ENCODE measurements at regions not wholly inside any gene's neighbourhood (a gene's known extent, or its start where the extent isn't known, plus 50 kb on each side); places are given as distances from the start of the nearest gene placed in this dataset.

DNA sequence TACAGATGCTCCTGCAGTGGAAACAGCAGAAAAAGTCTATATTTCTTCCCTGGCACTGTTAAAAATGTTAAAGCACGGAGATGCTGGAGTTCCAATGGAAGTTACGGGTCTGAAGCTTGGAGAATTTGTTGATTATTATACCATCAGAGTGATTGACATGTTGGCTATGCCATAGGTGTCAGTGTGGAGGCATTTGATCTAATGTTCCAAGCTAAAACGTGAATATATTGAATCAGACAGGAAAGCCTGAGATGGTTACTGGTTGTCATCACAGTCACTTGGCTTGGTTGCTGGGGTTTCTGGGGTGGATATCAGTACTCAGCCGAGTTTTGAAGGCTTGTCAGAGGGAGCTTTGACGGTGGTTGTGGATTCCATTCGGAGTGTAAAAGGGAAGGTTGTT lies 262.9 kb upstream of the CNTNAP5 start:
- CTCF ChIA-PET: no interaction called here
- Histone ChIP-seq H3K9me3 (ENCODE audit: control insufficient read depth, insufficient read depth, low read depth, low read length) (peaks cover 8% of the 10 kb centered on the region; the same call in 1 of the 2 replicates), H3K27me3 (ENCODE audit: control insufficient read depth, insufficient read depth, low read length) (no peaks in the 10 kb centered on the region), H3K4me3 (ENCODE audit: low read depth in 2 of 2, low read length in 2 of 2) (no peak overlapping the region), H3K27ac (ENCODE audit: low read length) (no peak overlapping the region), H3K4me1 (ENCODE audit: control insufficient read depth, insufficient read depth, low read length) (no peaks in the 10 kb centered on the region), H3K36me3 (ENCODE audit: control insufficient read depth, insufficient read depth, low read length) (no peaks in the 10 kb centered on the region)
- ATAC-seq (no peak), DNase-seq (ENCODE audit: low read depth, low spot score) (no peak)
- intact Hi-C loops (cut with micrococcal nuclease; ENCODE audit: unreplicated experiment) (no loop called here), in situ Hi-C loops (cut with HindIII; ENCODE audit: low pct_unique_long_range_greater_than_20kb, low sequenced_read_pairs) (no loop called here)
- no TSS peak for BruUV-seq (replicated peaks)
- TF ChIP-seq, protein P1, sequence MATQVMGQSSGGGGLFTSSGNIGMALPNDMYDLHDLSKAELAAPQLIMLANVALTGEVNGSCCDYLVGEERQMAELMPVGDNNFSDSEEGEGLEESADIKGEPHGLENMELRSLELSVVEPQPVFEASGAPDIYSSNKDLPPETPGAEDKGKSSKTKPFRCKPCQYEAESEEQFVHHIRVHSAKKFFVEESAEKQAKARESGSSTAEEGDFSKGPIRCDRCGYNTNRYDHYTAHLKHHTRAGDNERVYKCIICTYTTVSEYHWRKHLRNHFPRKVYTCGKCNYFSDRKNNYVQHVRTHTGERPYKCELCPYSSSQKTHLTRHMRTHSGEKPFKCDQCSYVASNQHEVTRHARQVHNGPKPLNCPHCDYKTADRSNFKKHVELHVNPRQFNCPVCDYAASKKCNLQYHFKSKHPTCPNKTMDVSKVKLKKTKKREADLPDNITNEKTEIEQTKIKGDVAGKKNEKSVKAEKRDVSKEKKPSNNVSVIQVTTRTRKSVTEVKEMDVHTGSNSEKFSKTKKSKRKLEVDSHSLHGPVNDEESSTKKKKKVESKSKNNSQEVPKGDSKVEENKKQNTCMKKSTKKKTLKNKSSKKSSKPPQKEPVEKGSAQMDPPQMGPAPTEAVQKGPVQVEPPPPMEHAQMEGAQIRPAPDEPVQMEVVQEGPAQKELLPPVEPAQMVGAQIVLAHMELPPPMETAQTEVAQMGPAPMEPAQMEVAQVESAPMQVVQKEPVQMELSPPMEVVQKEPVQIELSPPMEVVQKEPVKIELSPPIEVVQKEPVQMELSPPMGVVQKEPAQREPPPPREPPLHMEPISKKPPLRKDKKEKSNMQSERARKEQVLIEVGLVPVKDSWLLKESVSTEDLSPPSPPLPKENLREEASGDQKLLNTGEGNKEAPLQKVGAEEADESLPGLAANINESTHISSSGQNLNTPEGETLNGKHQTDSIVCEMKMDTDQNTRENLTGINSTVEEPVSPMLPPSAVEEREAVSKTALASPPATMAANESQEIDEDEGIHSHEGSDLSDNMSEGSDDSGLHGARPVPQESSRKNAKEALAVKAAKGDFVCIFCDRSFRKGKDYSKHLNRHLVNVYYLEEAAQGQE (IDR thresholded peaks at IDR 0.05; ENCODE audit: insufficient read depth in 1 of 2, low read depth in 2 of 2, low read length in 1 of 2): no peak
- TF ChIP-seq POLR2AphosphoS5 (IDR thresholded peaks at IDR 0.05; ENCODE audit: low read depth, low read length): no peak
- TF ChIP-seq SIN3A (IDR thresholded peaks at IDR 0.05; ENCODE audit: borderline replicate concordance, insufficient read depth, low read depth, low read length): no peak
- POLR2A ChIA-PET: no interaction called here

GRCh38 chr2:123768233-123768632 lies 256.9 kb upstream of the CNTNAP5 start:
- TF ChIP-seq, protein P1 (IDR thresholded peaks at IDR 0.05; ENCODE audit: insufficient read depth in 1 of 2, low read depth in 2 of 2, low read length in 1 of 2): no peak
- TF ChIP-seq TCF7L2 (IDR thresholded peaks at IDR 0.05; ENCODE audit: low read depth, low read length): no peak
- TF ChIP-seq CTCF (IDR thresholded peaks at IDR 0.05): no peak
- TF ChIP-seq SIN3A (IDR thresholded peaks at IDR 0.05; ENCODE audit: borderline replicate concordance, insufficient read depth, low read depth, low read length): no peak
- intact Hi-C loops (cut with micrococcal nuclease; ENCODE audit: unreplicated experiment): no loop called here

More at GRCh38 chr2:123768233-123768632, 256.9 kb upstream of the CNTNAP5 start:
- no peaks in the 10 kb centered on the region for H3K9me3 ChIP-seq (ENCODE audit: control insufficient read depth, insufficient read depth, low read depth, low read length)
- no peaks in the 10 kb centered on the region for H3K27me3 ChIP-seq (ENCODE audit: control insufficient read depth, insufficient read depth, low read length)
- no peak overlapping the region for H3K4me3 ChIP-seq (ENCODE audit: low read depth in 2 of 2, low read length in 2 of 2)
- ChIA-PET CTCF (no interaction called here), POLR2A (no interaction called here)
- no peaks in the 10 kb centered on the region for H3K4me1 ChIP-seq (ENCODE audit: control insufficient read depth, insufficient read depth, low read length)
- H3K27ac ChIP-seq (ENCODE audit: low read length): no peak overlapping the region
- H3K36me3 ChIP-seq (ENCODE audit: control insufficient read depth, insufficient read depth, low read length): no peaks in the 10 kb centered on the region
- no TSS peak for BruUV-seq (replicated peaks)
- in situ Hi-C loops (cut with HindIII; ENCODE audit: low pct_unique_long_range_greater_than_20kb, low sequenced_read_pairs): no loop called here
- ATAC-seq (no peak), DNase-seq (ENCODE audit: low read depth, low spot score) (no peak)

Data from Panc1 (cell line).